Right renal pelvis (tissue), 4 donors: ENCODE measurements at regions not wholly inside any gene's neighbourhood (a gene's known extent, or its start where the extent isn't known, plus 50 kb on each side); places are given as distances from the start of the nearest gene placed in this dataset.
"Not testable (repeated sequence)": the region's sequence is repeated elsewhere in the genome, so short reads cannot be mapped to it uniquely, and the experiment has no call there.

Experiments
- DNase-seq, 4 donors: peaks; one replicate each; pipeline ENCODE4 v3.0.0-alpha.2; 2013; ENCODE audit warnings: low read depth in 4 of 4, low spot score in 3 of 4, missing footprints in 1 of 4

GRCh38 chr16:55059146-55059545, 128.5 kb downstream of the IRX5 start:
- DNase-seq = no peak

GRCh38 chr16:55061126-55061525, 130.5 kb downstream of the IRX5 start:
- DNase-seq = no peak

GRCh38 chr16:55062442-55062841, 131.8 kb downstream of the IRX5 start:
- DNase-seq = no peak

- no peak for DNase-seq
These were observed 142.3 kb downstream of the IRX5 start for GRCh38 chr16:55072976-55073375.

- no peak for DNase-seq
These were observed 143.2 kb downstream of the IRX5 start for GRCh38 chr16:55073830-55074229.

- not testable (repeated sequence) for DNase-seq
These were observed 144.5 kb downstream of the IRX5 start for GRCh38 chr16:55075208-55075607.

GRCh38 chr16:55076053-55076452, 145.4 kb downstream of the IRX5 start:
- no peak for DNase-seq

GRCh38 chr16:55077266-55077665, 146.6 kb downstream of the IRX5 start:
- DNase-seq = no peak

GRCh38 chr16:55078153-55078552, 147.5 kb downstream of the IRX5 start:
- no peak for DNase-seq

GRCh38 chr16:55078699-55079410, 148.2 kb downstream of the IRX5 start:
- no peak for DNase-seq

- no peak for DNase-seq
These were observed 151.2 kb downstream of the IRX5 start for GRCh38 chr16:55081622-55082590.

GRCh38 chr16:55082591-55082976, 151.9 kb downstream of the IRX5 start:
- DNase-seq = no peak

- DNase-seq = no peak
These were observed 152.4 kb downstream of the IRX5 start for GRCh38 chr16:55083052-55083451.

- no peak for DNase-seq
These were observed 157.4 kb downstream of the IRX5 start for GRCh38 chr16:55088098-55088497.

GRCh38 chr16:55089600-55089999, 158.9 kb downstream of the IRX5 start:
- DNase-seq = no peak

- no peak for DNase-seq
These were observed 160.7 kb downstream of the IRX5 start for GRCh38 chr16:55091213-55091870.

- no peak for DNase-seq
These were observed 161.2 kb downstream of the IRX5 start for GRCh38 chr16:55091871-55092230.

- no peak for DNase-seq
These were observed 169.4 kb downstream of the IRX5 start for GRCh38 chr16:55100100-55100499.

- peak in 1 of 4 donors; percentile 17 for DNase-seq
These were observed 170.4 kb downstream of the IRX5 start for GRCh38 chr16:55101026-55101425.

GRCh38 chr16:55102077-55102476, 171.4 kb downstream of the IRX5 start:
- DNase-seq = no peak

GRCh38 chr16:55102531-55102930, 171.9 kb downstream of the IRX5 start:
- no peak for DNase-seq
